ENCODE measurements at regions not wholly inside any gene's neighbourhood (a gene's known extent, or its start where the extent isn't known, plus 50 kb on each side); places are given as distances from the start of the nearest gene placed in this dataset.
"Not testable (repeated sequence)": the region's sequence is repeated elsewhere in the genome, so short reads cannot be mapped to it uniquely, and the experiment has no call there.

- Histone ChIP-seq H3K4me3 (IDR thresholded peaks at IDR 0.05; ENCODE audit: insufficient read depth, low read depth, low read length) (no peak overlapping the region), H2AFZ (ENCODE audit: low read depth) (no peak overlapping the region), H4K20me1 (ENCODE audit: insufficient read depth) (no peaks in the 10 kb centered on the region), H3K79me2 (ENCODE audit: insufficient read depth, low read depth) (no peaks in the 10 kb centered on the region), H3K4me2 (no peak overlapping the region), H3K27ac (no peak overlapping the region), H3K36me3 (ENCODE audit: insufficient read depth) (no peaks in the 10 kb centered on the region), H3K27me3 (ENCODE audit: insufficient read depth, low read depth) (no peaks in the 10 kb centered on the region), H3K4me1 (ENCODE audit: low read depth, poor library complexity, severe bottlenecking) (peaks cover 63% of the 10 kb centered on the region), H3K9ac (no peak overlapping the region)
- TF ChIP-seq CTCF (conservative IDR thresholded peaks at IDR 0.05; ENCODE audit: low read depth, low read length) = no peak
Measured at GRCh38 chr3:110620118-110620517, 451.5 kb upstream of the NECTIN3 start.

- H3K9ac ChIP-seq = peak overlapping the region; percentile 65
- H4K20me1 ChIP-seq (ENCODE audit: insufficient read depth) = no peaks in the 10 kb centered on the region
- TF ChIP-seq CTCF (conservative IDR thresholded peaks at IDR 0.05; ENCODE audit: low read depth, low read length) = no peak
- H3K4me3 ChIP-seq (IDR thresholded peaks at IDR 0.05; ENCODE audit: insufficient read depth, low read depth, low read length) = no peak overlapping the region
- peak overlapping the region; percentile 98 for H3K27ac ChIP-seq
- H3K4me1 ChIP-seq (ENCODE audit: low read depth, poor library complexity, severe bottlenecking) = peaks cover 88% of the 10 kb centered on the region
- no peaks in the 10 kb centered on the region for H3K36me3 ChIP-seq (ENCODE audit: insufficient read depth)
- H3K4me2 ChIP-seq = peak overlapping the region; percentile 71
- H2AFZ ChIP-seq (ENCODE audit: low read depth) = peak overlapping the region; percentile 27; the same call in 1 of the 2 replicates
- no peaks in the 10 kb centered on the region for H3K79me2 ChIP-seq (ENCODE audit: insufficient read depth, low read depth)
- no peaks in the 10 kb centered on the region for H3K27me3 ChIP-seq (ENCODE audit: insufficient read depth, low read depth)
Measured at GRCh38 chr3:110623571-110623970, 448.0 kb upstream of the NECTIN3 start.

DNA sequence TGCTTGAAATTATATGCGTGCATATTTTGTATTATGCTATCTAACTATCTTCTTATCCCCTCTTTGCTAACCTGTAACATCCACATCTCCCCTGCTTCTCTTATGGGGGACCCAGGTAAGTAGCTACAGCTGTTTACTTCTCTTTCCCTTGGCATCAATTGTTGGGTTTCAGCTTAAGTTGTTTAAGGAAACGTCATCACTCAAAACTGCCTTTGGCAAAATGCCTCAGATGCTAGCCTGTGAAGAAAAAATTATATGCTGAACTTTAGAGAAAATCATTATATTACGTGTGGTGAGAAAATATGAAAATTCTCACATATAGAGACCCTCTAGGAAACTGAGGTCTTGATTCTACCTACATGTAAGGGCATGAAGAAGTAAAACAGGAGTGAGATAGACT lies 447.0 kb upstream of the NECTIN3 start:
- Histone ChIP-seq H3K4me2 (peak overlapping the region; percentile 71), H2AFZ (ENCODE audit: low read depth) (no peak overlapping the region), H3K27ac (peak overlapping the region; percentile 98), H3K4me1 (ENCODE audit: low read depth, poor library complexity, severe bottlenecking) (peaks cover 79% of the 10 kb centered on the region), H4K20me1 (ENCODE audit: insufficient read depth) (no peaks in the 10 kb centered on the region), H3K79me2 (ENCODE audit: insufficient read depth, low read depth) (no peaks in the 10 kb centered on the region), H3K36me3 (ENCODE audit: insufficient read depth) (no peaks in the 10 kb centered on the region), H3K9ac (no peak overlapping the region), H3K4me3 (IDR thresholded peaks at IDR 0.05; ENCODE audit: insufficient read depth, low read depth, low read length) (no peak overlapping the region), H3K27me3 (ENCODE audit: insufficient read depth, low read depth) (no peaks in the 10 kb centered on the region)
- no peak for TF ChIP-seq CTCF (conservative IDR thresholded peaks at IDR 0.05; ENCODE audit: low read depth, low read length)

DNA sequence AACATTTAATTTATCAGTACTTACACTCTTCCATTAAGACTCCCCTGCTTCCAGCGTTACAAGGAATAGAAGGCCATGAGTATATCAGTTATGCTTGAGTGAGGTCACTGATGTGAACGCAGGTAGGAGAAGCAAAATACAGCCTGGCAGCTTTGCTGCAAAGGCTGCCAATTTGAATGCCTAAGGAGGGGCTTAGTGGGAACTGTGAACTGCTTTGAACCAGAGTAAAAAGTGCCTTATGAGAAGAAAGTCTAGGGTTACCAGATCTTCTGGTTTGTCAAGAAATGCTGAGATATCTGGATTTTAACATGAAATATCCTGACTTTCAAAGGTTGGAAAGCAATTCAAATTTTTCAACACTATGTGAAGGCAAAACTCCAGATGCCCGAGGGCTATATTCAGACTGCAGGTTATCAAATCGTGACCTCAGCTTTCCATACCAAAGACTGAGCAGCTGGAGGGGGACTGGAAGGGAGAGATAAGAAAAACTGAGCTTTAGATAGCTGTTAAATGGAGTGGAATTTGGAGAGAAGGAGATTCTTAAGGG lies 446.3 kb upstream of the NECTIN3 start:
- no peaks in the 10 kb centered on the region for H3K27me3 ChIP-seq (ENCODE audit: insufficient read depth, low read depth)
- peaks cover 72% of the 10 kb centered on the region for H3K4me1 ChIP-seq (ENCODE audit: low read depth, poor library complexity, severe bottlenecking)
- no peak for TF ChIP-seq CTCF (conservative IDR thresholded peaks at IDR 0.05; ENCODE audit: low read depth, low read length)
- H3K79me2 ChIP-seq (ENCODE audit: insufficient read depth, low read depth) = no peaks in the 10 kb centered on the region
- no peaks in the 10 kb centered on the region for H3K36me3 ChIP-seq (ENCODE audit: insufficient read depth)
- H4K20me1 ChIP-seq (ENCODE audit: insufficient read depth) = no peaks in the 10 kb centered on the region
- peak overlapping the region; percentile 98 for H3K27ac ChIP-seq
- H3K4me3 ChIP-seq (IDR thresholded peaks at IDR 0.05; ENCODE audit: insufficient read depth, low read depth, low read length) = no peak overlapping the region
- H3K9ac ChIP-seq = no peak overlapping the region
- peak overlapping the region; percentile 18; the same call in 1 of the 2 replicates for H3K4me2 ChIP-seq
- H2AFZ ChIP-seq (ENCODE audit: low read depth) = 0 out of 2 replicates have a peak overlapping the region, but pooled peaks have one; percentile 2

- not testable (repeated sequence) for H4K20me1 ChIP-seq (ENCODE audit: insufficient read depth); H3K4me2 ChIP-seq; H3K4me3 ChIP-seq (IDR thresholded peaks at IDR 0.05; ENCODE audit: insufficient read depth, low read depth, low read length); H3K36me3 ChIP-seq (ENCODE audit: insufficient read depth); H3K27me3 ChIP-seq (ENCODE audit: insufficient read depth, low read depth); H3K9ac ChIP-seq; H3K79me2 ChIP-seq (ENCODE audit: insufficient read depth, low read depth)
- peaks cover 62% of the 10 kb centered on the region for H3K4me1 ChIP-seq (ENCODE audit: low read depth, poor library complexity, severe bottlenecking)
- H2AFZ ChIP-seq (ENCODE audit: low read depth) = peak overlapping the region; percentile 8
- H3K27ac ChIP-seq = peak overlapping the region; percentile 27
Measured at GRCh38 chr3:110626652-110627111, 444.9 kb upstream of the NECTIN3 start.
